ENCODE measurements at regions not wholly inside any gene's neighbourhood (a gene's known extent, or its start where the extent isn't known, plus 50 kb on each side); places are given as distances from the start of the nearest gene placed in this dataset.
"Not testable (repeated sequence)": the region's sequence is repeated elsewhere in the genome, so short reads cannot be mapped to it uniquely, and the experiment has no call there.

DNA sequence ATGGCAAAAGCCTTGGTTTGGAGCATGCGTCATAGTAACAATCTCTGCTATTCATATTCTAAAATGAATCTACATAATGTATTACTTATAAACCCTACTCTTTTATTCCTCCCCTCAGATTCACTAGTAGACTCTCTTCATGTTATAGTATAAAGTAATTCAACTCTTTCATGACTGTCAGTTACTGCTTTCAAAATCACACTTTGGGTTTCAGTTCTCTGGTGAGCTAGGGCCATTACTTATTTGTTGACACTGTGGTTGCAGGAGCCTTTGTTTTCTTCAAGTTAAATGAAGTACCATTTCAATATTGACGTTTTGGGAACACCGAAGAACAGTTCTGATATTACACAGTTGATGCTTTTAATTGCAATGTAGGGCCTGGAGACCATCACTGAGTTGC lies 378.4 kb downstream of the DDX10 start:
- DNase-seq = no peak

DNA sequence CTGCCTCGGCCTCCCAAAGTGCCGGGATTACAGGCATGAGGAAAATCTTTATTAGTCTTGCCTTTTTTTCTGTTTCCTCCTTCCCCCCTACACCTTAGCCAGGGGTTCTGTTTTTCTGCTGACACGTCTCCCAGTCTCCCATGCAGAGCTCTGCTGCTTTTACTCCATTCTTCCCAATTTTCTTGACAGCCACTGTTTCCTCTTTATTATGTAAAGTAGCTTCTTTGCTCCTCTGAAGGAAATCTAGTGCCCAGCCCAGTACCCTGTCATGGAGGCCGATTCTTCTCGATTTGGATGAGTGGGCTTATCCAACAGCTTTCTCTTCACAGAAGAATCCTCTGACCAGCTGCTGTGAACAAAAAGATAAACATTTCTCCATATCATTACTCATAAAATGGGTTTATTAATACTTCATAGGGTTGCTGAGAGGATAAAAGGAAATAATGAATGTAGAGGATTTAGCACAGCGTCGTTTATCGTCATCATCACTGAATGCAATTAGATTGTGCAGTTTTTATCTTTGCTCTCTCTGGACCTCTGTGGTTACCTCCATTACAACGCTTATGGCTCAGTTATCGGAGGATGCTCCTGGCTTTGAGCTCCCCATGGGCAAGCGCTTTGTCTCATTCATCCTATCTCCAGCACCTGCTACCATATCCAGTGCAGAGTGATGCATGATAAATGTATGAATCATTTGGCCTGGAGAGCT lies 375.6 kb upstream of the C11orf87 start:
- DNase-seq = no peak

GRCh38 chr11:109048098-109048497 lies 373.9 kb upstream of the C11orf87 start:
- peak in 1 of 3 donors; percentile 18 for DNase-seq

DNA sequence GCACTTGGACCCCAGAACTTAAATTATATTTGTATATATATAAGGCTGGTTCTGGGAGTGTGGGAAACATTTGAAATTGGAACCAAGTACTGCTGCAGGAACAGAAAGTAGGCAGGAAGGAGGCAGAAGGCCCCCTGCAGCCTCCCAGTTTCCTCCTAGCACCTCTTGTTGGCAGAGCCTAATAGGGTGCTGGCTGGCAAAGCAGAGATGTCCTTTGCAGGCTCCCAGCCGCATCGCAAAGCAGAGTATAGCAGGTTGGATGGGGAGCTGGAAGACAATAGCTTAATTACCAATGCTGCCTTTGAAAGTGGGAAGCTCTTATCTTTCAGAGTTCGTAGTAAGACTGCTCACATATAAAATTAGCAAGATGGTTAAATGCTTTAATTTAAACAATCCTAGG lies 370.8 kb upstream of the C11orf87 start:
- no peak for DNase-seq

- DNase-seq = no peak
These were observed 362.6 kb upstream of the C11orf87 start for GRCh38 chr11:109059402-109059801.

DNA sequence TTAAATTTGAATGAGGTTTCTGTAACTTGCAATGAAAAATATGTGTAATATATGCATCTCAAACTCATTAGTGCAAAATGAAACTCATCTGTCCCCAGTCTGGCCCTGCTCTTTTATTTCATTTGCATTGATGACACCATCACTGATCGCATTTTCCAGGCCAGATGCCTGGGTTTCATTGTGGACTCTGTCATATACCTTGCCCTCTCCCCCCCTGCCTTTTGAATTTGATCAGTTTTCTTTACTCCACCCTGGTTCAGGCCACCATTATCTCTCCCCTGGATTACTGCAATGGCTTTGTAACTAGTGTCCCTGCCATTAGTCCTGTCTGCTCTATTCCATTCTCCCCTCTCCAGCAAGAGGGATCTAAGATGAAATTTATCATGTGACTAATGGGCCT lies 360.6 kb upstream of the C11orf87 start:
- DNase-seq = no peak

DNA sequence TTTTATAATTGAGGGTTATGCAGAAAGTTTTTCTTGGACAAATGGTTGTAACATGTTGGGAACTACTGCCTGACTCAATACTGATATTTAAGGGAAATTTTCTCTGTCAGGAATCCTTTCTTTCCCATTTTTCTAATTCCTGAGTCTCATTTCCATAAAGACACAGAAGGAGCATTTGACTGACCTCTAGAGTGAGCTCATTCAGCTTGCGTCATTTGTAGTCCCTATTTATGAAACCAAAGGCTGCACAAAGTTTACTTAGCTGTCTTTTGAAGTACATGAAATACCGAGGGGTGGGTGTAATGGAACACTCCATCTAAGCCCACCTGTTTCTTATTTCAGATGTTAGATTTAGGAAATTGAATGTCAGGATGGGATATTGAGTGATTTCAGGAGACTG lies 359.5 kb upstream of the C11orf87 start:
- no peak for DNase-seq

GRCh38 chr11:109062871-109063270 lies 359.1 kb upstream of the C11orf87 start:
- no peak for DNase-seq

DNA sequence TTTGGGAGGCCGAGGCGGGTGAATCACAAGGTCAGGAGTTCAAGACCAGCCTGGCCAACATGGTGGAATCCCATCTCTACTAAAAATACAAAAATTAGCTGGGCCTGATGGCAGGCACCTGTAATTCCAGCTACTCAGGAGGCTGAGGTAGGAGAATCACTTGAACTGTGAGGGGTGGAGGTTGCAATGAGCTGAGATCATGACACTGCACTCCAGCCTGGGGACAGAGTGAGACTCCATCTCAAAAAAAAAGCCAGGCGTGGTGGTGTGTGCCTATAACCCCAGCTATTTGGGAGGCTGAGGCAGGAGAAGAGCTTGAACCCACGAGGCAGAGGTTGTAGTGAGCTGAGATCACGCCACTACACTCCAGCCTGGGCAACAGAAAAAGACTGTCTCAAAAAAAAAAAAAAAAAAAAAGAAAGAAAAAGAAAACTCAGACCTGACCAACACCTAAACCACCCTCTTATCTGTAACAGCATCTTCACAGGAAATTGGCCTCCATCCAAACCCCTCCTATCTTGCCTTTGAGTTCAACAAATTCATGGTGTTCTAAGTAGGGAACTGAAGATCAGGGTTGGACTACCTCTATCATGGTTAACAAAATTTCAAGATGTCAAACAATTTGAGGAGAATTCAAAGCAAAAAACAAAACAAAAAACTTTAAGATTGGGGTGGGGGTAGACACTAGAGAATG lies 357.2 kb upstream of the C11orf87 start:
- not testable (repeated sequence) for DNase-seq

DNA sequence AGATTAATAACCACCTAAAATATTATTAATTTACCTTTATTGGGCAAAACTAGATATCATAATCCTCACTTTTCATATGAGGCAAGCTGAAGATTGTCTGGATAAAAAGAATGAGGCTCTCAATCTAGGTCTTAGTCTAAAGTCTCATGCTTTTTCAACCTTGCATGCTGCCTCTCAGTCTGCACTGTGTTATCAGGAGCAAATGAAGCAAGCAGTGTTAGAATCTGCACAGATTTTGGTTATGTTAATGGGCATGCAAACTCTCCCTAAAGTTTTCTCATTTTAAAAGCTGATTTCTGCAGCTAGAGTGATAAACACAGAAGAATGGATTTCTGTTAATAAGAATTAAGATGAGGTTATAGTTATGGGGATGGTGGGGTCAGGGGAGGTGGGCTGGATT lies 350.7 kb upstream of the C11orf87 start:
- no peak for DNase-seq

GRCh38 chr11:109071712-109072524 lies 350.1 kb upstream of the C11orf87 start:
- peak; percentile 46 to 69 (median 47) for DNase-seq

- no peak for DNase-seq
These were observed 348.8 kb upstream of the C11orf87 start for GRCh38 chr11:109073032-109073822.

- DNase-seq = peak in 1 of 3 donors; percentile 51
These were observed 346.0 kb upstream of the C11orf87 start for GRCh38 chr11:109075976-109076375.

DNA sequence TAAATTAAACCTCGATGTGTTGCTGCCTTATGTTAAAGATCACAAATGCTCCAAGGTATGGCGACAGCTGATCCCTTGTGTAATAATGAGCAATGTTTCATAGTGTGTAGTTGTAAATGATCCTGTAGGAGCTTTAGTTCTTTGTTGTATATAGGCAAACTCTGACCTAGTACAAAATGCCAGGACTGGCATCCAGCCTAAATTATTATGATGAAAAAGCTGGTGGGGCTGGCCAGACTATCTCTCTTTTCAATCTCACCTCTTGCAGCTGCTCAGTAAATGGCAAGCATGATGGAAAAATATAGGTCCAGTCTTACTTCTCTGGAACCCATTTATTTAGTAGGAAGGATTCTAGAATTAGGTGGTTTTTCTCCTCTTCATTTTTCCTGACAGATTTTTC lies 345.1 kb upstream of the C11orf87 start:
- DNase-seq = peak in 1 of 3 donors; percentile 27

GRCh38 chr11:109077291-109077920 lies 344.6 kb upstream of the C11orf87 start:
- DNase-seq = peak in 1 of 3 donors; percentile 33

DNA sequence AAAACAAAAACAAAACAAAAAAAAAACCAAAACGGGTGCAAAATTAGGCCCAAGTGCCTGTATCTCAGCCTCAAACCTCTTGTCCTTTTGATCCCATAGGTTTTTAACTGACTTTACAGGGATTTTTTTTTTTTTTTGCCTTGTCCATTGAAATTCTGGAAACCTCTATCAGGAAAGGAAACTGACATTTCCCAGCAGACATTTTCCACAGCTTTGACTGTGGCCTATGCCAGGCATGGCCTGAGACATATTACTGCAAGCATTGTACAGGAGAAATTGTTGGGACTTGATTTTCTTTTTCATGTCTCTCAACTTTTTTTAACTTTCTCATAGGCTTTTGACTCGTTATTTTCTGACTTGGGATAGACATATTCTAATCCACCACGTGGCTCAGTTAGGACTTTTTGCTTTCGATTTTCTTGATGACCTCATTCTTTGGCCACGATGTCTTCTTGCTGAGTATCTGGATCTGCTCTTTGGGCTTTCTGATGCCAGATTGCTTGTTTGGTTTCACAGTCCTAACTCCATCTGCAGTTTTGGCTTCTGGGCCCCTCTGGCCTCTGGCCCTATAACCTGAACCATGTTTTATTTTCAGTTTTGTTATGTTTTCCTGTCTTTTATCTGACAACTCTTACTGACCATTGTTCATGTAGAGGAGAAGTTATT lies 336.1 kb upstream of the C11orf87 start:
- peak; percentile 21 to 62 (median 46) for DNase-seq

GRCh38 chr11:109086931-109087330 lies 335.1 kb upstream of the C11orf87 start:
- DNase-seq = no peak

GRCh38 chr11:109088086-109088485 lies 333.9 kb upstream of the C11orf87 start:
- DNase-seq = no peak

- DNase-seq = no peak
These were observed 332.8 kb upstream of the C11orf87 start for GRCh38 chr11:109089144-109089543.

DNA sequence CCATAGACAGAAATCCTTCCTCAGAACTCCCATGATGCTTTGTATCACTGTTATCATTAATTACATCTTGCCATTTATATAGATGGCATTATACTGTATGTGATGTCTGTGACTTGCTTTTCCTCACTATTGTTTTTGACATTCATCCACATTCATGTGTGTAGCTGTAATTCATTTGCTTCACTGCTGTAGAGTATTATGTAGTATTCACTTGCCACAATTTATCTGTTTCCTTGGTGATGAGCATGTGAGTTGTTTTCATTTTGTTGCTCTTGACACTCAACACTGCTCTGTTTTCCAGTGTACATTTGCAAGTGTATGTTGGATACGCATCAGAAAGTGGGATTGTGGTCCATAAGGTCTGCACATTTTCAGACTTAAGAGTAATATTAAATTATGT lies 328.6 kb upstream of the C11orf87 start:
- no peak for DNase-seq

DNA sequence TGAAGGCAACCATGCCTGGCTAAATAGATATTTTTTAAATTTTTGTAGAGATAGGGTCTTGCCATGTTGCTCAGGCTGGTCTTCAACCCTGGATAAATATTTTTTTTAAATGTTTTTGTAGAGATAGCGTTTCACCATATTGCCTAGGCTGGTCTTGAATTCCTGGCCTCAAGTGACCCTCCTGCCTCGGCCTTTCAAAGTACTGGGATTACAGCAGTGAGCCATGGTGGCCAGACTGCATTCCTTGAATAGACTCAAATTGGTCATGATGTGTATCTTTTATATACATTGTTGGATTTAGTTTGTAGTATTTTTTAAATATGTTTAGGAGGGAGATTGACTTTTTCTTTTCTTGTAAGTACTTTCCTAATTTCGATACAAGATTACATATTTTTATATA lies 325.7 kb upstream of the C11orf87 start:
- no peak for DNase-seq
